K562 (cell line): ENCODE measurements at regions not wholly inside any gene's neighbourhood (a gene's known extent, or its start where the extent isn't known, plus 50 kb on each side); places are given as distances from the start of the nearest gene placed in this dataset.

Source experiments
- CGGBP1 ChIP-seq: fragments of 250-450 bp; sonication (Bioruptor Pico); IDR thresholded peaks from 2 replicates; pipeline ENCODE4 v1.9.0; 2021; ENCODE audit warnings: mild to moderate bottlenecking
- CTCF ChIP-seq, 3 experiments: IDR thresholded peaks in 2 of 3; conservative IDR thresholded peaks in 1 of 3; 2 replicates each; pipeline ENCODE4 v1.5.1; 2011 to 2012; ENCODE audit warnings: low read length in 3 of 3, mild to moderate bottlenecking in 3 of 3, control low read depth in 2 of 3, improper control_type of control experiment in 1 of 3, inconsistent platforms in 1 of 3, low read depth in 1 of 3, mixed read lengths in 1 of 3, moderate library complexity in 1 of 3; ENCODE audit not compliant: insufficient read depth in 2 of 3
- EP300 ChIP-seq: IDR thresholded peaks from 2 replicates; pipeline ENCODE4 v1.6.1; 2012; ENCODE audit warnings: low read length, improper control_type of control experiment
- FOSL1 ChIP-seq: fragments of 200-800 bp; sonication (Bioruptor generic); conservative IDR thresholded peaks from 2 replicates; pipeline ENCODE4 v1.6.1; 2016; ENCODE audit warnings: missing genetic modification characterization, missing compliant biosample characterization
- FOXM1 ChIP-seq, 2 experiments: fragments of 450-650 bp in 1 of 2; sonication (generic) in 1 of 2; formaldehyde crosslinking in 1 of 2; IDR thresholded peaks; 2 replicates each; pipeline versions ENCODE4 v1.6.1 to v1.9.0; 2017 to 2022; ENCODE audit warnings: low read depth in 2 of 2, mild to moderate bottlenecking in 2 of 2, missing genetic modification reagents in 1 of 2, moderate library complexity in 1 of 2
- MTA2 ChIP-seq: fragments of 450-650 bp; IDR thresholded peaks from 2 replicates; pipeline ENCODE4 v1.6.1; 2016; ENCODE audit warnings: low read depth
- SRSF9 ChIP-seq: fragments of 200-400 bp; formaldehyde crosslinking; IDR thresholded peaks from 2 replicates; pipeline ENCODE4 v1.6.1; 2017; ENCODE audit warnings: low read depth, low read length, borderline replicate concordance
- TAL1 ChIP-seq: fragments of 450-650 bp; IDR thresholded peaks from 2 replicates; pipeline ENCODE4 v1.6.1; 2016; ENCODE audit warnings: mild to moderate bottlenecking
- TCF7L2 ChIP-seq: fragments of 150-350 bp; IDR thresholded peaks from 2 replicates; pipeline ENCODE4 v1.6.1; 2016; ENCODE audit warnings: low read depth, mild to moderate bottlenecking, low read length, moderate library complexity
- YY1 ChIP-seq, 3 experiments: IDR thresholded peaks; 2 replicates each; pipeline ENCODE4 v1.6.1; 2011; ENCODE audit warnings: low read length in 2 of 3, mild to moderate bottlenecking in 2 of 3, moderate library complexity in 2 of 3, borderline replicate concordance in 1 of 3, control low read depth in 1 of 3, low read depth in 1 of 3; ENCODE audit not compliant: insufficient read depth in 3 of 3, insufficient replicate concordance in 2 of 3, control insufficient read depth in 1 of 3, insufficient read length in 1 of 3; ENCODE audit errors: extremely low read depth in 1 of 3
- ZBTB40 ChIP-seq, 2 experiments: fragments of 450-650 bp in 1 of 2; sonication (generic) in 1 of 2; formaldehyde crosslinking in 1 of 2; IDR thresholded peaks; 2 replicates each; pipeline versions ENCODE4 v1.7.1 to v1.9.0; 2016 to 2022; ENCODE audit warnings: inconsistent platforms in 1 of 2, mild to moderate bottlenecking in 1 of 2, missing genetic modification reagents in 1 of 2
- ZBTB49 ChIP-seq: sonication (generic); formaldehyde crosslinking; IDR thresholded peaks from 2 replicates; pipeline ENCODE4 v1.8.0; 2022; ENCODE audit warnings: missing genetic modification reagents, mild to moderate bottlenecking, borderline replicate concordance

- TF ChIP-seq CTCF (IDR thresholded peaks at IDR 0.05 in 2 of 3, conservative IDR thresholded peaks at IDR 0.05 in 1 of 3; ENCODE audit: insufficient read depth in 2 of 3, low read depth in 1 of 3, low read length in 3 of 3) = no peak
- no peak for TF ChIP-seq FOXM1 (IDR thresholded peaks at IDR 0.05; ENCODE audit: low read depth)
- no peak for TF ChIP-seq FOXM1 (CRISPR knock-in tag; IDR thresholded peaks at IDR 0.05; ENCODE audit: low read depth)
- no peak for TF ChIP-seq EP300
- TF ChIP-seq SRSF9 = no peak
- no peak for TF ChIP-seq ZBTB49 (CRISPR knock-in tag)
- TF ChIP-seq YY1 (IDR thresholded peaks at IDR 0.05; ENCODE audit: borderline replicate concordance in 1 of 3, control insufficient read depth in 1 of 3, extremely low read depth in 1 of 3, insufficient read depth in 3 of 3, insufficient read length in 1 of 3, insufficient replicate concordance in 2 of 3, low read depth in 1 of 3, low read length in 2 of 3) = no peak
- no peak for TF ChIP-seq ZBTB40 (IDR thresholded peaks at IDR 0.05)
- TF ChIP-seq ZBTB40 (CRISPR knock-in tag; IDR thresholded peaks at IDR 0.05) = no peak
- no peak for TF ChIP-seq TAL1
- TF ChIP-seq TCF7L2 = no peak
- no peak for TF ChIP-seq FOSL1
- no peak for TF ChIP-seq CGGBP1 (CRISPR knock-in tag)
- TF ChIP-seq MTA2 = no peak
Measured at GRCh38 chr14:39682582-39682981, 250.3 kb upstream of the FBXO33 start.
